ENCODE measurements at regions not wholly inside any gene's neighbourhood (a gene's known extent, or its start where the extent isn't known, plus 50 kb on each side); places are given as distances from the start of the nearest gene placed in this dataset.

GRCh38 chr3:178156301-178156700, 379.9 kb upstream of the KCNMB2 start:
- no peak overlapping the region for H3K27ac ChIP-seq (ENCODE audit: low read depth, low read length)
- H4K8ac ChIP-seq (ENCODE audit: extremely low read depth, insufficient read depth, low read length) = no peak overlapping the region
- FAIRE-seq = no peak
- WGBS, 2 experiments (ENCODE audit: extremely low coverage in 1 of 2, insufficient coverage in 1 of 2, insufficient read length in 1 of 2, insufficient replicate concordance in 2 of 2, low coverage in 1 of 2, low lambda C conversion rate in 2 of 2, missing lambda C conversion rate in 1 of 2) = 83% methylated on average over 4 of the region's 4 CpGs; no CpG with 5 or more reads in 1 of the 2 experiments
- H3K4me1 ChIP-seq (replicated peaks in 1 of 4; ENCODE audit: control insufficient read depth in 3 of 4, insufficient read depth in 4 of 4, low read length in 3 of 4) = peaks cover 0 to 4% (median 0%) of the 10 kb centered on the region in 4 experiments; a peak in 1 of 7 replicates
- no peak overlapping the region for H2BK5ac ChIP-seq (ENCODE audit: low read depth, low read length)
- H3K27me3 ChIP-seq (replicated peaks in 1 of 4; ENCODE audit: control insufficient read depth in 3 of 4, extremely low read depth in 1 of 4, insufficient read depth in 3 of 4, low read length in 3 of 4) = no peaks in the 10 kb centered on the region
- no peak overlapping the region for H3K4ac ChIP-seq (replicated peaks; ENCODE audit: insufficient read length, low read depth, low read length)
- DNase-seq (ENCODE audit: low read depth in 1 of 2, low spot score in 2 of 2) = no peak
- no peak overlapping the region for H2BK15ac ChIP-seq (ENCODE audit: low read length)
- H4K20me1 ChIP-seq (replicated peaks in 1 of 2; ENCODE audit: control insufficient read depth in 1 of 2, insufficient read depth in 2 of 2, low read length in 2 of 2) = no peaks in the 10 kb centered on the region
- no peak overlapping the region for H3K23ac ChIP-seq (ENCODE audit: insufficient read length)
- H3K36me3 ChIP-seq (ENCODE audit: control insufficient read depth in 2 of 4, insufficient read depth in 4 of 4, low read length in 3 of 4) = no peaks in the 10 kb centered on the region
- H2BK12ac ChIP-seq (ENCODE audit: low read depth, low read length) = no peak overlapping the region
- H2AFZ ChIP-seq (ENCODE audit: low read length) = peak overlapping the region; percentile 85; the same call in 1 of the 2 replicates
- H3K18ac ChIP-seq (ENCODE audit: extremely low read depth, low read length) = no peak overlapping the region
- no peak overlapping the region for H2BK120ac ChIP-seq (replicated peaks; ENCODE audit: low read depth, low read length)
- H3K4me3 ChIP-seq (ENCODE audit: extremely low read depth in 1 of 4, insufficient read depth in 2 of 4, low read depth in 3 of 4, low read length in 4 of 4) = no peak overlapping the region
- no peak overlapping the region for H3K9ac ChIP-seq (replicated peaks in 1 of 4; ENCODE audit: extremely low read depth in 1 of 4, low read depth in 3 of 4, low read length in 3 of 4)
- no peak overlapping the region for H3K4me2 ChIP-seq (ENCODE audit: insufficient read depth in 1 of 2, low read depth in 2 of 2, low read length in 2 of 2)
- H4K91ac ChIP-seq (replicated peaks; ENCODE audit: insufficient read length, low read length) = no peak overlapping the region
- no peak overlapping the region for H3K56ac ChIP-seq (replicated peaks; ENCODE audit: insufficient read length, low read depth, low read length)
- H3K9me3 ChIP-seq (ENCODE audit: insufficient read depth in 2 of 2, low read depth in 1 of 2, low read length in 1 of 2) = no peaks in the 10 kb centered on the region
- no peaks in the 10 kb centered on the region for H3K79me2 ChIP-seq (ENCODE audit: control insufficient read depth in 1 of 2, insufficient read depth in 2 of 2, low read length in 2 of 2)
- H3K23me2 ChIP-seq (ENCODE audit: low read depth, low read length) = no peaks in the 10 kb centered on the region
- no peak overlapping the region for H3K14ac ChIP-seq (ENCODE audit: insufficient read length)
- no peak overlapping the region for H2BK20ac ChIP-seq (ENCODE audit: low read length)
- no peaks in the 10 kb centered on the region for H3K79me1 ChIP-seq (ENCODE audit: low read depth, low read length)
- H2AK5ac ChIP-seq (ENCODE audit: low read depth, low read length) = no peak overlapping the region
- POLR2A ChIA-PET (ENCODE audit: partially characterized antibody) = no interaction called here
- H4K5ac ChIP-seq (ENCODE audit: insufficient read length, low read depth, low read length) = no peak overlapping the region
- CTCF ChIA-PET (ENCODE audit: partially characterized antibody) = interaction anchor here (0.8 kb wide), 1 partner anchor 10 kb away, joined by 3 read pairs; no protein-coding TSS in a partner anchor
- no peak for TF ChIP-seq SAP30 (IDR thresholded peaks at IDR 0.05; ENCODE audit: insufficient read depth, insufficient replicate concordance, low read length)
- no peak for TF ChIP-seq MAX (IDR thresholded peaks at IDR 0.05)
- no peak for TF ChIP-seq CEBPB (IDR thresholded peaks at IDR 0.05; ENCODE audit: low read depth, low read length)
- TF ChIP-seq SIX5 (IDR thresholded peaks at IDR 0.05; ENCODE audit: low read depth, low read length) = no peak
- TF ChIP-seq SIN3A (conservative IDR thresholded peaks at IDR 0.05 in 1 of 2, IDR thresholded peaks at IDR 0.05 in 1 of 2; ENCODE audit: low read depth in 1 of 2, low read length in 2 of 2) = no peak
- no peak for TF ChIP-seq YY1 (IDR thresholded peaks at IDR 0.05; ENCODE audit: low read depth, low read length)
- no peak for TF ChIP-seq FOSL1 (IDR thresholded peaks at IDR 0.05; ENCODE audit: insufficient read depth, low read depth, low read length)
- TF ChIP-seq ATF2 (IDR thresholded peaks at IDR 0.05; ENCODE audit: low read length) = no peak
- TF ChIP-seq GABPA (IDR thresholded peaks at IDR 0.05; ENCODE audit: borderline replicate concordance, insufficient read depth, low read length) = no peak
- no peak for TF ChIP-seq TCF12 (IDR thresholded peaks at IDR 0.05; ENCODE audit: low read depth, low read length)
- no peak for TF ChIP-seq TBP (IDR thresholded peaks at IDR 0.05; ENCODE audit: low read depth, low read length)
- TF ChIP-seq JUND (IDR thresholded peaks at IDR 0.05; ENCODE audit: low read length) = no peak
- no peak for TF ChIP-seq MAFK (IDR thresholded peaks at IDR 0.05; ENCODE audit: low read depth, low read length)
- no peak for TF ChIP-seq POLR2A (IDR thresholded peaks at IDR 0.05; ENCODE audit: control extremely low read depth in 1 of 2, low read depth in 2 of 2, low read length in 2 of 2)
